Transverse colon (tissue), 4 donors: ENCODE measurements at regions not wholly inside any gene's neighbourhood (a gene's known extent, or its start where the extent isn't known, plus 50 kb on each side); places are given as distances from the start of the nearest gene placed in this dataset.
"Not testable (repeated sequence)": the region's sequence is repeated elsewhere in the genome, so short reads cannot be mapped to it uniquely, and the experiment has no call there.

Experiments
- DNase-seq: peaks from one replicate; pipeline ENCODE4 v3.0.0-alpha.2; 2019
- H3K27ac ChIP-seq, 4 donors: fragments of 200-600 bp; sonication (generic); 2 replicates each; pipeline ENCODE4 v1.5.1; 2016 to 2018; ENCODE audit warnings: inconsistent platforms in 4 of 4
- H3K27me3 ChIP-seq: fragments of 200-600 bp; sonication (generic); 2 replicates; pipeline ENCODE4 v1.5.1; 2017; ENCODE audit warnings: inconsistent platforms
- H3K36me3 ChIP-seq, 4 donors: fragments of 200-600 bp; sonication (generic); 2 replicates each; pipeline ENCODE4 v1.5.1; 2017 to 2019; ENCODE audit warnings: inconsistent platforms in 4 of 4
- H3K4me1 ChIP-seq, 4 donors: fragments of 200-600 bp; sonication (generic); 2 replicates each; pipeline ENCODE4 v1.5.1; 2017 to 2020; ENCODE audit warnings: inconsistent platforms in 4 of 4
- H3K4me3 ChIP-seq, 4 donors: fragments of 200-600 bp; sonication (generic); 1 replicate in 1 of 4; 2 replicates in 3 of 4; pipeline versions ENCODE4 v1.5.1 to v1.6.1; 2017 to 2019; ENCODE audit warnings: inconsistent platforms in 4 of 4
- H3K9me3 ChIP-seq, 2 donors: fragments of 200-600 bp; sonication (generic); 2 replicates each; pipeline ENCODE4 v1.5.1; 2017 to 2019; ENCODE audit warnings: inconsistent platforms in 2 of 2
- CTCF ChIP-seq, 5 experiments: fragments of 200-600 bp in 3 of 5; fragments of 450-650 bp in 2 of 5; sonication (generic) in 3 of 5; IDR thresholded peaks; 1 replicate in 2 of 5; 2 replicates in 3 of 5; pipeline ENCODE4 v1.5.1; 2016 to 2017; ENCODE audit warnings: antibody characterized with exemption in 5 of 5, inconsistent platforms in 3 of 5, mild to moderate bottlenecking in 2 of 5, moderate library complexity in 1 of 5
- EP300 ChIP-seq: sonication (generic); formaldehyde crosslinking; IDR thresholded peaks from one replicate; pipeline ENCODE4 v1.6.1; 2017; ENCODE audit warnings: antibody characterized with exemption, low read depth
- POLR2A ChIP-seq: fragments of 450-650 bp; IDR thresholded peaks from one replicate; pipeline ENCODE4 v1.6.1; 2016; ENCODE audit warnings: antibody characterized with exemption, mild to moderate bottlenecking, moderate library complexity
- POLR2AphosphoS5 ChIP-seq, 3 donors: sonication (generic); formaldehyde crosslinking; IDR thresholded peaks; one replicate each; pipeline ENCODE4 v1.6.1; 2016; ENCODE audit warnings: antibody characterized with exemption in 3 of 3
- WGBS, 2 donors: methylation state at CpG; one replicate each; pipeline ENCODE4 v1.1.5; 2018; ENCODE audit warnings: low coverage in 1 of 2; 5-methylcytosine and 5-hydroxymethylcytosine counted together
- in situ Hi-C, 4 donors: fragments of 200-750 bp; cut with MboI; loops; one replicate each; pipeline versions ENCODE4 v1.15.0 to v1.15.1; 2017; ENCODE audit warnings: low sequenced_read_pairs in 3 of 4, low pct_ligation_motif_present in 1 of 4, low pct_unique_long_range_greater_than_20kb in 1 of 4
- intact Hi-C: fragments of 100-400 bp; cut with DNase I; formaldehyde crosslinking; loops from one replicate; pipeline ENCODE4 v1.15.1; 2023; ENCODE audit warnings: low total_unique reads

GRCh38 chrX:106281383-106281782 lies 113.3 kb downstream of the PWWP3B start:
- Histone ChIP-seq H3K27ac (no peak overlapping the region), H3K4me3 (no peak overlapping the region), H3K4me1 (no peaks in the 10 kb centered on the region), H3K27me3 (no peaks in the 10 kb centered on the region), H3K9me3 (no peaks in the 10 kb centered on the region), H3K36me3 (no peaks in the 10 kb centered on the region)
- in situ Hi-C loops (no loop called here), intact Hi-C loops (no loop called here)
- no peak for DNase-seq
- TF ChIP-seq POLR2A (no peak), CTCF (IDR thresholded peaks at IDR 0.05) (no peak), EP300 (no peak), POLR2AphosphoS5 (IDR thresholded peaks at IDR 0.05) (no peak)
- 77 to 85% methylated on average over 2 of the region's 2 CpGs for WGBS, 2 donors

- Histone ChIP-seq H3K36me3 (no peaks in the 10 kb centered on the region), H3K4me3 (no peak overlapping the region), H3K27ac (no peak overlapping the region), H3K4me1 (no peaks in the 10 kb centered on the region), H3K27me3 (no peaks in the 10 kb centered on the region), H3K9me3 (no peaks in the 10 kb centered on the region)
- in situ Hi-C loops, result no loop called here
- WGBS, 2 donors, result 67 to 74% methylated on average over 1 to 4 of the region's 4 CpGs
- no peak for DNase-seq
- TF ChIP-seq EP300 (no peak), POLR2AphosphoS5 (IDR thresholded peaks at IDR 0.05) (no peak), POLR2A (no peak), CTCF (IDR thresholded peaks at IDR 0.05) (no peak)
- intact Hi-C loops, result no loop called here
Measured at GRCh38 chrX:106283841-106284240, 115.7 kb downstream of the PWWP3B start.

- no peaks in the 10 kb centered on the region for H3K27me3 ChIP-seq
- no peak for TF ChIP-seq POLR2AphosphoS5 (IDR thresholded peaks at IDR 0.05)
- no peaks in the 10 kb centered on the region for H3K4me1 ChIP-seq
- no peaks in the 10 kb centered on the region for H3K36me3 ChIP-seq
- no peak overlapping the region for H3K4me3 ChIP-seq
- H3K9me3 ChIP-seq, result no peaks in the 10 kb centered on the region
- intact Hi-C loops (no loop called here), in situ Hi-C loops (no loop called here)
- no peak overlapping the region for H3K27ac ChIP-seq
- no peak for DNase-seq
- 56% methylated on average over 2 of the region's 2 CpGs; no CpG with 5 or more reads in 1 of the 2 donors for WGBS, 2 donors
Measured at GRCh38 chrX:106284431-106285025, 116.4 kb downstream of the PWWP3B start.

DNA sequence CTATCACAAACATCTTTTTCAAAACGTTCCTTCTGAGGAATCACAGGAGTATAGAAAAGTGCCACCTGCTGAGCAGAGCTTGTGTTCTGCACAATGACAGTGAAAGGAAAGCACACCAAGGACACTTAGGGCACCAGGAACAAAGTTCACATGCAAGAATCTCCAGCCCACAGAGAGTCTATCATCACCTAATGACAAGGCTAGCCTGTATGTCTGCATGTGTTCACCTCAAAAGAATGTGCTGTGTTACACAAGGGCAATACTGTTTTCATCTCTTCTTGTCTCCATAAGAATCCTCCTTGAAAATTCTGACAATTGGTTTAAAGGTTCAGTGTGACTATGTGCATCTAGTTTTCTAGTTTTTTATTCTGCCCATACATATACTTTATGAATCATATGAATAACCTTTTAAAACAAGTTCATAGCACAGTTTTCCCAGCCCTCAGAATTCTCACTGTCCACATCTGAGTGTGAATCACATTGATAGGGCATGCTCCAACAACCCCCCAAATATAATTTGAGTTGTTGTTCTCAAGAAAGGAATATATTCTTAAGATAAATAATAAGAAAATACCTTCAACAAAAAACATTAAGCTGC lies 118.0 kb downstream of the PWWP3B start:
- no peak for DNase-seq
- Histone ChIP-seq H3K27ac (no peak overlapping the region), H3K4me1 (no peaks in the 10 kb centered on the region), H3K36me3 (no peaks in the 10 kb centered on the region), H3K4me3 (no peak overlapping the region), H3K27me3 (no peaks in the 10 kb centered on the region), H3K9me3 (no peaks in the 10 kb centered on the region)
- in situ Hi-C loops (no loop called here), intact Hi-C loops (no loop called here)
- no peak for TF ChIP-seq POLR2AphosphoS5 (IDR thresholded peaks at IDR 0.05)
- no peak for TF ChIP-seq EP300
- no peak for TF ChIP-seq CTCF (IDR thresholded peaks at IDR 0.05)
- no peak for TF ChIP-seq POLR2A
- WGBS, 2 donors, result 20% methylated on average over 1 of the region's 1 CpG; no CpG with 5 or more reads in 1 of the 2 donors

GRCh38 chrX:106290778-106291177 lies 122.7 kb downstream of the PWWP3B start:
- intact Hi-C loops, H3K27ac ChIP-seq, H3K27me3 ChIP-seq, H3K36me3 ChIP-seq, H3K4me1 ChIP-seq, H3K4me3 ChIP-seq, in situ Hi-C loops, DNase-seq, H3K9me3 ChIP-seq: not testable (repeated sequence)
- no CpG with 5 or more reads among the region's 5 CpGs for WGBS, 2 donors

DNA sequence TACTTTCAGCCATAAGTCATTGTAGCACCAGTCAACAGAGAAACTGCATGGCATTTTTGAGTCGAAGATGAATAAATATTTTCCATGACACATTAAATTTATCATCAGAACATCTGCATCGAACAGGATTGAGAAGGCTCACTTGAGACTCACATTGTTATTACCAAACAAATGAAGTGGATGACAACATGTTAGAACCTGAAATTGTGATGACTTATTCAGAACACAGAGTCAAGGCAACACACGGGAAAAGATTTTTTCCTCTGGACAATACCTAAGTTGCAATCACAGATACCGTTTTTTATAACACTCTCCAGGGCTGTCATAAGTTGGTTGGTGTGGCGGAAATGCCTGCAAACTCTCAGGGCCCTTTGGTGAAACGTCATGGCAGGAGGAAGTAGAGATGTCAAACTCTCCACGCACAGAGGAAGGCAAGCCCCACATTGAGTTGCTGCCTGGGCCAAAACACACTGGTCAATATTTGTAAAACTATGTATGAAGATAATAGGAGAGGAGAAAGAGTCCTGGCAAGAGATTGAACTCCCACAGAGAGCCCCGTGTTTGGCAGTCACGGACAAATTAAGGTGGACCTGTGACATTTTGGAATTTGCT lies 123.8 kb downstream of the PWWP3B start:
- H3K36me3 ChIP-seq, in situ Hi-C loops, H3K4me1 ChIP-seq, DNase-seq, H3K27me3 ChIP-seq, H3K4me3 ChIP-seq, H3K27ac ChIP-seq, H3K9me3 ChIP-seq, intact Hi-C loops: not testable (repeated sequence)
- WGBS, 2 donors, result no CpG with 5 or more reads among the region's 9 CpGs
